HUES64 (cell line): ENCODE measurements at regions not wholly inside any gene's neighbourhood (a gene's known extent, or its start where the extent isn't known, plus 50 kb on each side); places are given as distances from the start of the nearest gene placed in this dataset.
"Not testable (repeated sequence)": the region's sequence is repeated elsewhere in the genome, so short reads cannot be mapped to it uniquely, and the experiment has no call there.

Source experiments
- H3K27ac ChIP-seq: 2 replicates; pipeline ENCODE4 v1.7.0; 2013; ENCODE audit warnings: low read depth, low read length, inconsistent platforms
- H3K27me3 ChIP-seq: 2 replicates; pipeline ENCODE4 v1.6.1; 2013; ENCODE audit warnings: mild to moderate bottlenecking, low read length; ENCODE audit not compliant: insufficient read depth
- H3K36me3 ChIP-seq: 2 replicates; pipeline ENCODE4 v1.6.1; 2013; ENCODE audit warnings: mild to moderate bottlenecking, low read length; ENCODE audit not compliant: insufficient read depth
- H3K4me1 ChIP-seq: 2 replicates; pipeline ENCODE4 v1.6.1; 2013; ENCODE audit warnings: mild to moderate bottlenecking, low read length, moderate library complexity; ENCODE audit not compliant: insufficient read depth
- H3K4me3 ChIP-seq: 2 replicates; pipeline ENCODE4 v1.5.1; 2013; ENCODE audit warnings: mild to moderate bottlenecking, low read length, moderate library complexity
- H3K9ac ChIP-seq: 2 replicates; pipeline ENCODE4 v1.6.1; 2013; ENCODE audit warnings: mild to moderate bottlenecking, low read depth, low read length
- H3K9me3 ChIP-seq: 2 replicates; pipeline ENCODE4 v1.6.1; 2013; ENCODE audit warnings: low read depth, low read length; ENCODE audit not compliant: insufficient read depth
- WGBS: fragments of 150-250, 120-280 bp; methylation state at CpG from one replicate; pipeline ENCODE4 v1.1.7; 2013; ENCODE audit warnings: missing lambda C conversion rate; 5-methylcytosine and 5-hydroxymethylcytosine counted together

GRCh38 chr2:60213865-60214625, 339.4 kb downstream of the BCL11A start:
- H3K27ac ChIP-seq, result no peak overlapping the region
- H3K36me3 ChIP-seq, result no peaks in the 10 kb centered on the region
- 86% methylated on average over 15 of the region's 16 CpGs for WGBS
- H3K4me1 ChIP-seq, result peaks cover 22% of the 10 kb centered on the region
- H3K27me3 ChIP-seq, result no peaks in the 10 kb centered on the region; the same call in 1 of the 2 replicates
- H3K9me3 ChIP-seq, result no peaks in the 10 kb centered on the region
- no peak overlapping the region for H3K4me3 ChIP-seq
- H3K9ac ChIP-seq, result no peak overlapping the region

DNA sequence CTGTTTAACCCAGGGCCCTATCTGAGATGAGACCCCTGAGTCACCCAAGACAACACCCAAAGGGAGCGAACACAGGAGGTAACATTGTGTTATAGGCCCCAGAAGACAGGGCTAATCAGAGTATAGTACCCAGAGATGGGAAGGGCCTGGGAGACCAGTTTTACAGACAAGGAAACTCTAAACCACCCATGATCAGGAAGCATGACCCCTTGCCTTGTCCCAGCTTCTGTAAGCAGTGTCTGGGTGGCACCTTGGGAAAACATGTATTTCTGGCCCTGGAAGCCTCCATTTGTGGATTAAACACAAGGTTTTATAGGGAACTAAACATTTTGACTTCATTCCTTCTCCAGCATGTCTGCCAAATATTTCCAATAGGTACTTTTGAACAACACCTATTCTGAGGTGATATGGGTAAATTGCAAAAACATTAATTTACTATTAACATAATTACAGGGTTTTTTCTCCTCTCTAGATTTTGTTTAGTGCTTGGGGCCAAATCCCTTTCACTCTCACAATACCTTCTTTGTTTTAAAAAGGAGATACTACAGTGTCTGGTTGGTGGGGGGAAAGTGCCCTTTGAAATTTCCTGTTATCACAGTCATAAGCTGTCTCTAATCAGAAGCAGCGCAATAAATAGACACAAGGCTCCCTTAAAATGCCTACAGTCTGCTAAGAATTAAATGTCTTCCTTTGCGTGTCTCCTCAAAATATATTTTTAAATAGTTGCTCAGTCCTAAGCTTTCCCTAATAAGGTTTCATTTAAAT, 341.1 kb downstream of the BCL11A start:
- Histone ChIP-seq H3K4me3 (no peak overlapping the region), H3K27ac (no peak overlapping the region), H3K9ac (no peak overlapping the region), H3K36me3 (no peaks in the 10 kb centered on the region), H3K9me3 (no peaks in the 10 kb centered on the region), H3K4me1 (peaks cover 22% of the 10 kb centered on the region), H3K27me3 (no peaks in the 10 kb centered on the region; the same call in 1 of the 2 replicates)
- 98% methylated on average over 3 of the region's 3 CpGs for WGBS

GRCh38 chr2:60189006-60189405, 364.4 kb downstream of the BCL11A start:
- H3K4me3 ChIP-seq, H3K36me3 ChIP-seq, H3K27ac ChIP-seq, H3K27me3 ChIP-seq, H3K9ac ChIP-seq, H3K4me1 ChIP-seq: not testable (repeated sequence)
- peaks cover 25% of the 10 kb centered on the region for H3K9me3 ChIP-seq
- 97% methylated on average over 19 of the region's 19 CpGs for WGBS

DNA sequence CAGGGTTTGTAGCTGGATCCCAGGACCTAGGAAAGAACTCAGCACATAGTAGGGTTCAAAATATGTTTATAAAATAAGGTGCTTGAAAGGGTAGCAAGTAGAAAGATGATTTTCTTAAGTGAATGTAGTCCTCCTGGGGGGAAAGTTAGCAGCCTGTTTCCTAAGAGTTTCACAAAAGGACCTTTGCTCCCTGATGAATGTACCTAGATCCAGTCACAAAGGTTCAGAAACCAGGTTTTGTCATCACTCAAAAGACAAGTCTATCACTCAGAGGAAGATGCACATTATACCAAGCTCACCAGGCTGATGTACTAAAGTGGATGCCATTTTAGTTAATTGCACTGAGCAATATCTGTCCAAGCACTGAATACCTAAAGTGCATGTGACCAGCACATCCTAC, 378.2 kb downstream of the BCL11A start:
- Histone ChIP-seq H3K4me3 (no peak overlapping the region), H3K9ac (no peak overlapping the region), H3K4me1 (no peaks in the 10 kb centered on the region), H3K27me3 (no peaks in the 10 kb centered on the region), H3K36me3 (no peaks in the 10 kb centered on the region), H3K9me3 (no peaks in the 10 kb centered on the region), H3K27ac (no peak overlapping the region)

DNA sequence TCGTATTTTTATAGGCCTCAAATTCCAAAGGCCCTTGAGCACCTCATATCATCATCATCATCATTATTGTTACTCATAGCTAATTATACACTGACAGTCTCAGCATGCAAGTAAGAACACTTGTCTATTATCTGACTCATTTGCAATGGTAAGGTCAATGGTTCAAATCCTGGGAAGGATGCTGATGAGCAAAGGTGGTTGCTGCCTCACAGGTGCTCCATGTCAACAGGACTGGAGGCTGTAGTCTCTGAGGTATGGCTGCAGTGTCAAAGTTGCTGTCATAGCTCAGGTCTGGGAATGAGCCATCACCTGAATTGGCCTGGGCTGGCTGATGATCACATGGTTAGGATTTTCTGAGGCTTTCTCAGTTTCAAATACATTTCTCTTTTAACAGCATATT, 379.3 kb downstream of the BCL11A start:
- WGBS, result 80% methylated on average over 1 of the region's 1 CpG
- H3K4me1 ChIP-seq, result no peaks in the 10 kb centered on the region
- H3K9me3 ChIP-seq, result no peaks in the 10 kb centered on the region
- no peak overlapping the region for H3K4me3 ChIP-seq
- no peaks in the 10 kb centered on the region for H3K27me3 ChIP-seq
- no peaks in the 10 kb centered on the region for H3K36me3 ChIP-seq
- no peak overlapping the region for H3K27ac ChIP-seq
- H3K9ac ChIP-seq, result no peak overlapping the region

- Histone ChIP-seq H3K4me3 (no peak overlapping the region), H3K4me1 (no peaks in the 10 kb centered on the region), H3K27me3 (no peaks in the 10 kb centered on the region), H3K27ac (no peak overlapping the region), H3K9me3 (no peaks in the 10 kb centered on the region), H3K36me3 (no peaks in the 10 kb centered on the region), H3K9ac (no peak overlapping the region)
- 98% methylated on average over 3 of the region's 3 CpGs for WGBS
These were observed 380.7 kb downstream of the BCL11A start for GRCh38 chr2:60172801-60173200.

GRCh38 chr2:60170272-60170671, 383.2 kb downstream of the BCL11A start:
- no peaks in the 10 kb centered on the region for H3K36me3 ChIP-seq
- H3K4me3 ChIP-seq, result no peak overlapping the region
- H3K9ac ChIP-seq, result no peak overlapping the region
- no peaks in the 10 kb centered on the region for H3K27me3 ChIP-seq
- no peaks in the 10 kb centered on the region for H3K9me3 ChIP-seq
- no peaks in the 10 kb centered on the region for H3K4me1 ChIP-seq
- H3K27ac ChIP-seq, result no peak overlapping the region
- WGBS, result 96% methylated on average over 3 of the region's 3 CpGs

DNA sequence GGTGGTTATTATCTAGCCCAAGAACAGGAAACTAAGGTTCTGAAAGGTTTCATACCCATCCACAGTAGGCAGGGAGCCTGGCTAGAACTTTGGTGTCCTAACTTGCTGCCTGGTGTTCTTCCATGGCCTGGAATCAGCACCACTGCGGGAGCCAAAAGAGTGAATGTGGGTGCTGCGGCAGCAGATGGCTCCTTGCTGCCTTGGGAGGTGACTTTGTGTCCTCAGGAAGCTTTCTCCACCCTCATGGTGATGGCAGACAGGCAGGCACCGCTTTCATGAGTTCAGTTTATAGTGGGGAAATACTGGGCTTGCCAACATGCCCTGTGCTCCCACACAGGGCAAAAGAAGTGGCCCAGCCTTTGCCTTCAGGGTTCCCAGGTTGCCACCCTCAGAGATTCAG, 385.2 kb downstream of the BCL11A start:
- no peak overlapping the region for H3K9ac ChIP-seq
- H3K36me3 ChIP-seq, result no peaks in the 10 kb centered on the region
- 96% methylated on average over 3 of the region's 3 CpGs for WGBS
- no peaks in the 10 kb centered on the region for H3K27me3 ChIP-seq
- H3K9me3 ChIP-seq, result no peaks in the 10 kb centered on the region
- H3K4me1 ChIP-seq, result no peaks in the 10 kb centered on the region
- no peak overlapping the region for H3K4me3 ChIP-seq
- H3K27ac ChIP-seq, result no peak overlapping the region

- Histone ChIP-seq H3K4me1 (no peaks in the 10 kb centered on the region), H3K36me3 (no peaks in the 10 kb centered on the region), H3K9me3 (no peaks in the 10 kb centered on the region), H3K4me3 (no peak overlapping the region), H3K27ac (no peak overlapping the region), H3K9ac (no peak overlapping the region), H3K27me3 (no peaks in the 10 kb centered on the region)
- WGBS, result 91% methylated on average over 3 of the region's 4 CpGs
These were observed 386.4 kb downstream of the BCL11A start for GRCh38 chr2:60167089-60167488.

- H3K9ac ChIP-seq, result no peak overlapping the region
- H3K4me1 ChIP-seq, result no peaks in the 10 kb centered on the region
- no peaks in the 10 kb centered on the region for H3K9me3 ChIP-seq
- 94% methylated on average over 6 of the region's 7 CpGs for WGBS
- H3K4me3 ChIP-seq, result no peak overlapping the region
- H3K27ac ChIP-seq, result no peak overlapping the region
- H3K27me3 ChIP-seq, result no peaks in the 10 kb centered on the region
- H3K36me3 ChIP-seq, result no peaks in the 10 kb centered on the region
These were observed 389.8 kb downstream of the BCL11A start for GRCh38 chr2:60163691-60164090.

DNA sequence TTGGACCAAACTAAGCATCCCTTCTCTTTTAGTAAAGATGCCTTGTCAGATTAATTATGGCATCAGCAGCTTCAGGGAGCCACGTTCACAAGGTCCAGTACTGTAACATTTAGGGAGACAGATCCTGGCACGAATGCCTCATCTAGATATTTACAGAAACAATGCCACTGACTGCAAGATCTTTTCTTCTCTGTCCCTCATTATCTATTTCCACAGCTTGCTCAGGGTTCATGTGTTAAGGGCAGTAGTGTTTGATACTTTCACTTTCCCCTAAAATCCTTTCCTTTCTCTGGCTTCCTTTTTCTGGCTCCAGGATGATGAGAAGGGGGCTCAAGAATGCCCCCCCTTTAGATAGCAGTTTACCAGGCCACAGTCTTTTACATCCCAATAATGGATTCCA, 393.9 kb downstream of the BCL11A start:
- H3K9ac ChIP-seq, result no peak overlapping the region
- no peaks in the 10 kb centered on the region for H3K4me1 ChIP-seq
- no peak overlapping the region for H3K27ac ChIP-seq
- no peaks in the 10 kb centered on the region for H3K9me3 ChIP-seq
- no peak overlapping the region for H3K4me3 ChIP-seq
- no peaks in the 10 kb centered on the region for H3K36me3 ChIP-seq
- no peaks in the 10 kb centered on the region for H3K27me3 ChIP-seq
- 84% methylated on average over 2 of the region's 2 CpGs for WGBS
